ENCODE measurements at regions not wholly inside any gene's neighbourhood (a gene's known extent, or its start where the extent isn't known, plus 50 kb on each side); places are given as distances from the start of the nearest gene placed in this dataset. TPM values are rescaled to one million over a fixed set of nuclear protein-coding genes. Genes with fewer than 3 reads are reported as not detected.
"Not testable (repeated sequence)": the region's sequence is repeated elsewhere in the genome, so short reads cannot be mapped to it uniquely, and the experiment has no call there.

- H3K4me1 Mint-ChIP-seq; H3K27ac Mint-ChIP-seq; POLR2A ChIA-PET; H3K4me3 Mint-ChIP-seq; H3K9me3 Mint-ChIP-seq; DNase-seq; H3K36me3 Mint-ChIP-seq; ATAC-seq (ENCODE audit: low read depth); H3K27me3 Mint-ChIP-seq: not testable (repeated sequence)
Measured at GRCh38 chr21:8251701-8252100, 2269.7 kb upstream of the TPTE start.

DNA sequence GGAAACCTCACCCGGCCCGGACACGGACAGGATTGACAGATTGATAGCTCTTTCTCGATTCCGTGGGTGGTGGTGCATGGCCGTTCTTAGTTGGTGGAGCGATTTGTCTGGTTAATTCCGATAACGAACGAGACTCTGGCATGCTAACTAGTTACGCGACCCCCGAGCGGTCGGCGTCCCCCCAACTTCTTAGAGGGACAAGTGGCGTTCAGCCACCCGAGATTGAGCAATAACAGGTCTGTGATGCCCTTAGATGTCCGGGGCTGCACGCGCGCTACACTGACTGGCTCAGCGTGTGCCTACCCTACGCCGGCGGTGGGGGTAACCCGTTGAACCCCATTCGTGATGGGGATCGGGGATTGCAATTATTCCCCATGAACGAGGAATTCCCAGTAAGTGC lies 2266.3 kb upstream of the TPTE start:
- H3K36me3 Mint-ChIP-seq; DNase-seq; H3K27me3 Mint-ChIP-seq; POLR2A ChIA-PET; H3K4me3 Mint-ChIP-seq; H3K27ac Mint-ChIP-seq; ATAC-seq (ENCODE audit: low read depth); H3K4me1 Mint-ChIP-seq; H3K9me3 Mint-ChIP-seq: not testable (repeated sequence)

- H3K36me3 Mint-ChIP-seq; H3K27ac Mint-ChIP-seq; POLR2A ChIA-PET; H3K27me3 Mint-ChIP-seq; H3K4me3 Mint-ChIP-seq; H3K4me1 Mint-ChIP-seq; H3K9me3 Mint-ChIP-seq; ATAC-seq (ENCODE audit: low read depth): not testable (repeated sequence)
- peak; percentile 62 for DNase-seq
Measured at GRCh38 chr21:8257083-8257799, 2264.1 kb upstream of the TPTE start.

DNA sequence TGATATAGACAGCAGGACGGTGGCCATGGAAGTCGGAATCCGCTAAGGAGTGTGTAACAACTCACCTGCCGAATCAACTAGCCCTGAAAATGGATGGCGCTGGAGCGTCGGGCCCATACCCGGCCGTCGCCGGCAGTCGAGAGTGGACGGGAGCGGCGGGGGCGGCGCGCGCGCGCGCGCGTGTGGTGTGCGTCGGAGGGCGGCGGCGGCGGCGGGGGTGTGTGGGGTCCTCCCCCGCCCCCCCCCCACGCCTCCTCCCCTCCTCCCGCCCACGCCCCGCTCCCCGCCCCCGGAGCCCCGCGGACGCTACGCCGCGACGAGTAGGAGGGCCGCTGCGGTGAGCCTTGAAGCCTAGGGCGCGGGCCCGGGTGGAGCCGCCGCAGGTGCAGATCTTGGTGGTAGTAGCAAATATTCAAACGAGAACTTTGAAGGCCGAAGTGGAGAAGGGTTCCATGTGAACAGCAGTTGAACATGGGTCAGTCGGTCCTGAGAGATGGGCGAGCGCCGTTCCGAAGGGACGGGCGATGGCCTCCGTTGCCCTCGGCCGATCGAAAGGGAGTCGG lies 2261.2 kb upstream of the TPTE start:
- H3K27me3 Mint-ChIP-seq; H3K27ac Mint-ChIP-seq; POLR2A ChIA-PET; H3K4me1 Mint-ChIP-seq; H3K9me3 Mint-ChIP-seq; ATAC-seq (ENCODE audit: low read depth); DNase-seq; H3K36me3 Mint-ChIP-seq; H3K4me3 Mint-ChIP-seq: not testable (repeated sequence)

Small RNAs in the stretch of these regions (microRNA-seq; reads per million reads assigned to microRNA genes)
- gene MIR3648-1 (not detected), gene MIR3687-1 (not detected), gene MIR6724-1 (not detected), gene MIR6724-2 (not detected)

All from activated naive CD8-positive, alpha-beta T cell treated with anti-CD3 and anti-CD28 coated beads, Interleukin-2, amount 10 ng/mL, durations not matched to agents 7 days and 5 days (primary cell).